ENCODE measurements at regions not wholly inside any gene's neighbourhood (a gene's known extent, or its start where the extent isn't known, plus 50 kb on each side); places are given as distances from the start of the nearest gene placed in this dataset.

DNA sequence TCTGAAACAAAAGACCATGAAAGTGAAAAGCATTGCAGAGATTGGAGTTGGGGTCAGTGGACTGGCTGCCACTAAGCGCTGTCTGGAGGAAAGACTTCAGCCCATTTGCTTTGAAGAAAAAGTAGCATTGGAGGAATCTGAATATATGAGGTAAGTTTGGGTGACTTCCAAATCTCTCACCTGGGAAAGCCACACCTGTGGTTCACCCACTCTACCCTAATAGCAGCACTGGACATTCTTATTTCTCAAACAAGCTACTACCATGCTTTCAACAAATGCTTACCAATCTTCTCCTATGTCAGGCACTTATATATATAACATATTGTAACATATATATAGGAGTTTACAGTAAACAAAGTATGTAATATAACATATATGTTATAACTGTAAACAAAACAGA lies 76.0 kb upstream of the POGK start:
- TF ChIP-seq, protein P1, sequence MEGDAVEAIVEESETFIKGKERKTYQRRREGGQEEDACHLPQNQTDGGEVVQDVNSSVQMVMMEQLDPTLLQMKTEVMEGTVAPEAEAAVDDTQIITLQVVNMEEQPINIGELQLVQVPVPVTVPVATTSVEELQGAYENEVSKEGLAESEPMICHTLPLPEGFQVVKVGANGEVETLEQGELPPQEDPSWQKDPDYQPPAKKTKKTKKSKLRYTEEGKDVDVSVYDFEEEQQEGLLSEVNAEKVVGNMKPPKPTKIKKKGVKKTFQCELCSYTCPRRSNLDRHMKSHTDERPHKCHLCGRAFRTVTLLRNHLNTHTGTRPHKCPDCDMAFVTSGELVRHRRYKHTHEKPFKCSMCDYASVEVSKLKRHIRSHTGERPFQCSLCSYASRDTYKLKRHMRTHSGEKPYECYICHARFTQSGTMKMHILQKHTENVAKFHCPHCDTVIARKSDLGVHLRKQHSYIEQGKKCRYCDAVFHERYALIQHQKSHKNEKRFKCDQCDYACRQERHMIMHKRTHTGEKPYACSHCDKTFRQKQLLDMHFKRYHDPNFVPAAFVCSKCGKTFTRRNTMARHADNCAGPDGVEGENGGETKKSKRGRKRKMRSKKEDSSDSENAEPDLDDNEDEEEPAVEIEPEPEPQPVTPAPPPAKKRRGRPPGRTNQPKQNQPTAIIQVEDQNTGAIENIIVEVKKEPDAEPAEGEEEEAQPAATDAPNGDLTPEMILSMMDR (IDR thresholded peaks at IDR 0.05), result no peak
- TF ChIP-seq POLR2A (IDR thresholded peaks at IDR 0.05), result no peak

All from Peyer's patch (tissue), 4 donors.